Fibroblast of lung (primary cell): ENCODE measurements at regions not wholly inside any gene's neighbourhood (a gene's known extent, or its start where the extent isn't known, plus 50 kb on each side); places are given as distances from the start of the nearest gene placed in this dataset.
"Not testable (repeated sequence)": the region's sequence is repeated elsewhere in the genome, so short reads cannot be mapped to it uniquely, and the experiment has no call there.

Source experiments
- DNase-seq, 2 donors: peaks; one replicate each; pipeline versions ENCODE4 v3.0.0 to v3.0.0-alpha.2; 2010; ENCODE audit warnings: low read depth in 2 of 2
- H2AFZ ChIP-seq: 2 replicates; pipeline ENCODE4 v1.5.1; 2012; ENCODE audit warnings: low read length, control low read depth, inconsistent platforms
- H3K27ac ChIP-seq: 2 replicates; pipeline ENCODE4 v1.5.1; 2011; ENCODE audit warnings: low read length, control low read depth; ENCODE audit not compliant: insufficient read depth
- H3K27me3 ChIP-seq: 2 replicates; pipeline ENCODE4 v1.5.1; 2011; ENCODE audit warnings: mild to moderate bottlenecking, low read length; ENCODE audit not compliant: control insufficient read depth, insufficient read depth
- H3K36me3 ChIP-seq: 2 replicates; pipeline ENCODE4 v1.5.1; 2011; ENCODE audit warnings: low read length; ENCODE audit not compliant: control insufficient read depth, insufficient read depth
- H3K4me1 ChIP-seq: 2 replicates; pipeline ENCODE4 v1.5.1; 2011; ENCODE audit warnings: low read length; ENCODE audit not compliant: control insufficient read depth, insufficient read depth; ENCODE audit errors: extremely low read depth
- H3K4me2 ChIP-seq: 2 replicates; pipeline ENCODE4 v1.5.1; 2011; ENCODE audit warnings: low read length, control low read depth; ENCODE audit not compliant: insufficient read depth; ENCODE audit errors: extremely low read depth
- H3K4me3 ChIP-seq, 4 experiments: fragments of 200-600 bp in 1 of 4; sonication (generic) in 1 of 4; replicated peaks in 1 of 4; 2 replicates each; pipeline ENCODE4 v1.5.1; 2011 to 2016; ENCODE audit warnings: low read length in 4 of 4, low read depth in 3 of 4, mild to moderate bottlenecking in 3 of 4, control low read depth in 2 of 4, inconsistent platforms in 1 of 4, mixed read lengths in 1 of 4; ENCODE audit not compliant: insufficient read depth in 1 of 4; ENCODE audit errors: control extremely low read depth in 1 of 4
- H3K79me2 ChIP-seq: 2 replicates; pipeline ENCODE4 v1.5.1; 2012; ENCODE audit warnings: mild to moderate bottlenecking, low read length, inconsistent platforms; ENCODE audit not compliant: control insufficient read depth, insufficient read depth
- H3K9ac ChIP-seq: 2 replicates; pipeline ENCODE4 v1.5.1; 2011; ENCODE audit warnings: mild to moderate bottlenecking, low read length, control low read depth; ENCODE audit not compliant: insufficient read depth
- H3K9me3 ChIP-seq: 2 replicates; pipeline ENCODE4 v1.5.1; 2012; ENCODE audit warnings: low read depth, low read length; ENCODE audit not compliant: control insufficient read depth, insufficient read depth
- H4K20me1 ChIP-seq: 2 replicates; pipeline ENCODE4 v1.5.1; 2011; ENCODE audit warnings: low read length; ENCODE audit not compliant: control insufficient read depth, insufficient read depth; ENCODE audit errors: extremely low read depth
- EZH2 ChIP-seq: IDR thresholded peaks from 2 replicates; pipeline ENCODE4 v1.5.1; 2012; ENCODE audit warnings: low read length, control low read depth, mild to moderate bottlenecking; ENCODE audit errors: missing control alignments
- TF ChIP-seq, protein P1 (sequence below), 2 donors: IDR thresholded peaks in 1 of 2; conservative IDR thresholded peaks in 1 of 2; 1 replicate in 1 of 2; 2 replicates in 1 of 2; pipeline ENCODE4 v1.5.1; 2011 to 2012; ENCODE audit warnings: low read length in 2 of 2, control low read depth in 1 of 2, inconsistent platforms in 1 of 2, low read depth in 1 of 2, mild to moderate bottlenecking in 1 of 2

DNA sequence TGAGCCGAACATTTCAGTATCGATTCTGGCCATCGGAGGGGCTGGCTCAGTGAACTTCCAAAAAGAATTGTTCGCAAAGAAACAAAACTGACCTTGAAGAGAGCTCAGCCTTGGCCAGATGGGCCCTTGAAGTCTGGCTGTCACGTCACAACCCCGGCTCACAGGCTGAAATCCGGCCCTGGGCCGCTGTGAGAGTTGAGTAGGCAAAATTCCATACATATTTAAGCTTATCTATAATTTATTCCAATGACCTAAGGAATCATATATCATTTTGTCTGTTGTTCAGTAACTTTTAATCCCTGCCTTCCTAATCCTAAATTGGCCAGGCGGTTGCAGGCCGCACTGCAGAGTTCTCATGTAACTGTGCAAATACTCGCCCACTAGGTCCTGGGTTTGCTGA is 174.8 kb downstream of the LAT start:
- not testable (repeated sequence) for H3K36me3 ChIP-seq, H2AFZ ChIP-seq, H3K4me1 ChIP-seq, H3K4me2 ChIP-seq, H3K9ac ChIP-seq, H3K79me2 ChIP-seq, H3K9me3 ChIP-seq, H3K27me3 ChIP-seq, H3K4me3 ChIP-seq, H4K20me1 ChIP-seq
- peak; percentile 63 to 72 for DNase-seq
- peak overlapping the region; percentile 28 for H3K27ac ChIP-seq

DNA sequence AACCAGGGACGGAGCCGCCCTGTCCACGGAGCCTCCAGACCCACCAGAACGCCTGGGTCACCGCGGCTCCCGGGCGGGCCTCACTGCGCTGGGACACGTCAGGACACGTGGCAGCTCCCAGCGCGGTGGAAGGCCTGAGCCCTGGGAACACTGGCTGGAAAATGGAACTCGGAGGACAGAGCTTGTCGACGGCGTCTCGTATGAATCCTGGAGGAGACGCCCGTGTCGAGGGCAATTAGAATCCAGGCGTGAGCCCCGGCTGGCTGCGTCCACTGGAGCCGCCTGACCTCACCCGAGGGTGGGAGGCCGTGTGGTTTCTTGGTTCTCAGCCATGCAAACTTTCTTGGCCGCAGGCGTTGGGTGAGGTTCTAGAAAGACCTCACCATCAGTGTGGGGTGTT is 173.9 kb downstream of the LAT start:
- H3K27ac ChIP-seq = no peak overlapping the region
- H3K4me3 ChIP-seq = no peak overlapping the region
- H3K4me1 ChIP-seq = peaks cover 9% of the 10 kb centered on the region
- H3K9me3 ChIP-seq = no peaks in the 10 kb centered on the region
- no peaks in the 10 kb centered on the region for H4K20me1 ChIP-seq
- no peaks in the 10 kb centered on the region for H3K36me3 ChIP-seq
- H3K79me2 ChIP-seq = no peaks in the 10 kb centered on the region
- no peaks in the 10 kb centered on the region for H3K27me3 ChIP-seq
- H3K4me2 ChIP-seq = no peak overlapping the region
- TF ChIP-seq, protein P1, sequence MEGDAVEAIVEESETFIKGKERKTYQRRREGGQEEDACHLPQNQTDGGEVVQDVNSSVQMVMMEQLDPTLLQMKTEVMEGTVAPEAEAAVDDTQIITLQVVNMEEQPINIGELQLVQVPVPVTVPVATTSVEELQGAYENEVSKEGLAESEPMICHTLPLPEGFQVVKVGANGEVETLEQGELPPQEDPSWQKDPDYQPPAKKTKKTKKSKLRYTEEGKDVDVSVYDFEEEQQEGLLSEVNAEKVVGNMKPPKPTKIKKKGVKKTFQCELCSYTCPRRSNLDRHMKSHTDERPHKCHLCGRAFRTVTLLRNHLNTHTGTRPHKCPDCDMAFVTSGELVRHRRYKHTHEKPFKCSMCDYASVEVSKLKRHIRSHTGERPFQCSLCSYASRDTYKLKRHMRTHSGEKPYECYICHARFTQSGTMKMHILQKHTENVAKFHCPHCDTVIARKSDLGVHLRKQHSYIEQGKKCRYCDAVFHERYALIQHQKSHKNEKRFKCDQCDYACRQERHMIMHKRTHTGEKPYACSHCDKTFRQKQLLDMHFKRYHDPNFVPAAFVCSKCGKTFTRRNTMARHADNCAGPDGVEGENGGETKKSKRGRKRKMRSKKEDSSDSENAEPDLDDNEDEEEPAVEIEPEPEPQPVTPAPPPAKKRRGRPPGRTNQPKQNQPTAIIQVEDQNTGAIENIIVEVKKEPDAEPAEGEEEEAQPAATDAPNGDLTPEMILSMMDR (conservative IDR thresholded peaks at IDR 0.05 in 1 of 2, IDR thresholded peaks at IDR 0.05 in 1 of 2; ENCODE audit: low read depth in 1 of 2, low read length in 2 of 2) = no peak
- TF ChIP-seq EZH2 = no peak
- no peak for DNase-seq
- no peak overlapping the region for H2AFZ ChIP-seq
- H3K9ac ChIP-seq = no peak overlapping the region

DNA sequence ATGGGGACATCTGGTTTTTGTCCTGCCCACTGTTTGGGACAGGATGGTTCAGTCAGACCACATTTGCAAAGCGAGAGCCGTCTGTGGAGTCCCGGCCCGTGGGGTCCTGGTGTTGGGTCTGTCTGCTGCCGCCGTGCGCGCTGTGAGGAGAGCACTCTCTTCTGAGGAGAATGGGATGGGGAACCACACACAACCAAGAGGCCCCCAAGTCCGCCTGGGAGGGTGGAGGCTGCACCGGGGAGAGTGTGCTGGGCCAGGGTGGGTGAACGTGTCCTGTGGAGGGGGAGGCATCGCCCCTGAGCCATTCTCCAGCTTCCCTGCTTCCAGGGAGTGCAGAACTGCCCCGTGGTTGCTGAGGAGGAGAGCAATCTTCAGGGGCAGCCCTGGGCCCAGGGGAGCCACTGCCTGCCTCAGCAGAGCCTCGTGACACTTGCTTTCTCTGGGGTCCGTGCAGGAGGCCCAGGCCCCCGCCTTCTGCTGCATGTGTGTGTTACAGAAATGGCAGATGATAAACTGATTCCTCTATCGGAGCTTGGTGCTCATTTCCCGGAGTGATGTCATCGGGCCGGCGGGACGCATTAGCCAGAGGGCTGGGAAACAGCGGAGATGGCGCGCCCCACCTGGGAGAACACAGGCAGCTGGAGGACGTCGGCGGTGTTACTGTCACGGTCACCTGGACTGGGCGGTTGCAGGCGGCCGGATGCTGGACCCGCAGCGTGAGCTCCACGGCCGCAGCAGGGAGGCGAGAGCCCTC is 173.4 kb downstream of the LAT start:
- not testable (repeated sequence) for H4K20me1 ChIP-seq, H3K4me1 ChIP-seq, H3K27me3 ChIP-seq, H2AFZ ChIP-seq, H3K9ac ChIP-seq, H3K4me3 ChIP-seq, H3K4me2 ChIP-seq, H3K9me3 ChIP-seq, DNase-seq, H3K79me2 ChIP-seq, H3K36me3 ChIP-seq
- peak overlapping the region; percentile 81 for H3K27ac ChIP-seq

DNA sequence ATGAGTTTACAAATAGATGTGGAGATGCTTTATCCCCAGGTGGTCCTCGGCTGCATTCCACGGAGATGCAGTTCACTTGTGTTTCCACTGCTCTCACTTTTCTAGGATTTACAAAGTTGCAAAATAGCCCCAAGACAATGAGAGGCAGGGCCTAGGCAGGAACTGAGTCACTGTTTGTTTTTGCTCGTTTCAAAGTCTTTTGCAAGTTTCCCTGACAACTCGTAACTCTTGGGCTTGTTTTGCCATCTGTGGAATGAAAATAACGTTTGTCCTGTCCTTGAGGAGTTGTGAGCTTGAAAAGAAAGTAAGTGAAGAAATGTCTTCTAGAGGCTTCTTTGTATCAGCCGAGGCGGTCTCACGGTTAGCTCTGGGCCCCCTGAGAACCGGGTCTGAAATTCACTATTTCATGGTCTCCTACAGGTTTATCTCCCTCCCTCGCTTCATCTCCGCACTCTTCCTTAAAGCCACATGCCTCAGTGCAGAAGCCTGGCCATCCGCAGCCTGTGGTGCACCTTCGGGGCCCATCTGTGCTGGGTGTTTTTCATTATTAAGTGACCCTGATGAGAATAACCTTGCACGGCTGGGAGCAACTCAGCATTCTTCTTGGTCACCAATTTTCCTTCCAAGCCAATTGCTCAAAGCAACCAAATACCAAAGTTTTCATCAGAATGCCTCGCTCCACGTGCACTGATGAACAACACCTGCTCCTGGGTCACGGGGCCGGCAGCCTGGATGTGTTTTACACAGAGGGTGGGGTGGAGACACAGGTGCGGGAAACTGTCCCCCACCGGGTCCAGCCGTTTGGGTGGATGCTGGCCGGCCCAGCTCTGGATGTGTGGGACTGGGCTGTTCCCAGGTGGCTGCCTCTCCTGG is 172.4 kb downstream of the LAT start:
- H3K36me3 ChIP-seq, H3K79me2 ChIP-seq, H4K20me1 ChIP-seq, H3K27me3 ChIP-seq, H3K4me3 ChIP-seq, H3K4me1 ChIP-seq, H2AFZ ChIP-seq, H3K9me3 ChIP-seq, H3K9ac ChIP-seq: not testable (repeated sequence)
- peak; percentile 94 to 95 for DNase-seq
- Histone ChIP-seq H3K4me2 (peak overlapping the region; percentile 7), H3K27ac (peak overlapping the region; percentile 81)
